Stimulated activated CD4-positive, alpha-beta T cell treated with anti-CD3 and anti-CD28 coated beads, Interleukin-12 subunit alpha, Interleukin-12 subunit beta, amount 100 ng/mL, for 24 hours (primary cell): ENCODE measurements at regions not wholly inside any gene's neighbourhood (a gene's known extent, or its start where the extent isn't known, plus 50 kb on each side); places are given as distances from the start of the nearest gene placed in this dataset.
"Not testable (repeated sequence)": the region's sequence is repeated elsewhere in the genome, so short reads cannot be mapped to it uniquely, and the experiment has no call there.

ENCODE experiments used
- DNase-seq, 2 experiments: peaks; one replicate each; pipeline ENCODE4 v3.0.0-alpha.2; 2020; ENCODE audit warnings: low read depth in 2 of 2

DNA sequence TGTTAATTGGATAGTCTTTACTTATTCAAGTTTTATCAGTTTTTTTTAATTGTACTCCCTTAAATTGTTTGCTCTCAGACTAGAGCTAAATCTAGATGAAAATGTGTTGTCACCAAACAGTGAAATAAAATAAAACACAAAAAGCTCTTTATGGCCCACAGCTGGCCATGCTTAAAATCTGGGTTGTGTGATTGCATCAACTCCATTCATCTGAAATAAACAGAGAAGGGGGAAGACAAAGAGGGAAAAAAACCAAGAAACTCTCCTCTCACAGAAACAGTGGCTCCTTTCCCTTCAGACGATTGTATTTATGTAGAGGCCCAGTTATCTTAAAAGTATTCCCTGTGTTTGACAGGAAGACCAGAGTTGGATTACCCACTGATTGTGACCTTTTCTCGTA is 422.4 kb downstream of the IRX1 start:
- no peak for DNase-seq

DNA sequence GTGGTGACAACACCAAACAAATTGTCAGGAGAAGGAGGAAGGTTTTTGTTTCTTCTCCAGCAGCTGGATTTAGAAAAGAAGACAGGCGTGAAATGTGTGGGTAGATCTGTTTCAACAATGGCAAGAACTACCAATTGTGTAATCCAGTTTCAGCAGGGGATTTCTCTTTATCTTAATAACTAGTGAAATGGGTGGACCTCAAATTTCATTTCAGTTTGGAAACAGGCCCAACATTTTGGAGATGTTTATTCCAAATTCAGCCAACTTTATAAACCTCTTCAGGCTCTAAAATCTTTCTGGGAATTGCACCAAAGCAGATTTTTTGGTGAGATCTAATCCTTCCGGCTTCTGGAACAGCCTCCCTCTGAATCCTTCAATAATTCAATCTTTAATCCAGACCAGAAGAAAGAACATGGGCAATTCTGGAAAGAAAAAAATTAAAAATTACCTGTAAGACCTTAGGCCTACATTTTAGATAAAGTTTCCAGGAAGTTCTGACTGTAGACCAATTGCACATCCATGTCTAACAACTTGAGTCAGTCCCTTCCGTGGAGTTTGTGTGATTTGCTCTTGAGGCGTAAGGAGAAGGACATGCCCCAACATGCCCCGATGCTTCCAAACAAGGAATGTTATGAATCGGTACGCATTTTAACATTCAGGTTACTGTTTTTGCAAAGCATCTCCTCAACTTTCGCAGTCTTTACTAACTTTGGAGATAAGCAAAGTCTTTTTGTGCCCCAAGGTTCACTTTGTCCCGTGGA is 423.6 kb downstream of the IRX1 start:
- DNase-seq: no peak

DNA sequence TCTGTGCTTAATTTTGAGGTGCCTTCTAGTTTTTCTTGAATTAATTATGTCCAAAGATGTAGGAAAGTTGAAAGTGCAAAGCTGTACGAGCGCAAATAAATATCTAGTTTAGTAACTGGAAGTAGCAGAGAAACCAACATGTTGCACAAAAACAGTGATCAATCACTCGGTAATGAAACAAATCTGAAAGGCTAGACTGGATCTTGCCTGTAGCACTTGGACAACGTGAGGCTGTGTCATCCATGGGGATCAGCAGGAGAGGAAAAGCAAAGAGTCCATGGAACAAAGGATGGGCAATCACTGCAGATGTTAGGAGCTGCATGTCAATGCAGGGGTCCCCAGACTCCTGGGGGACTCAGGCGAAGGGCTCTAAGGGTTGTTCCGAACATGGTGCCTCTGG is 424.2 kb downstream of the IRX1 start:
- no peak for DNase-seq

DNA sequence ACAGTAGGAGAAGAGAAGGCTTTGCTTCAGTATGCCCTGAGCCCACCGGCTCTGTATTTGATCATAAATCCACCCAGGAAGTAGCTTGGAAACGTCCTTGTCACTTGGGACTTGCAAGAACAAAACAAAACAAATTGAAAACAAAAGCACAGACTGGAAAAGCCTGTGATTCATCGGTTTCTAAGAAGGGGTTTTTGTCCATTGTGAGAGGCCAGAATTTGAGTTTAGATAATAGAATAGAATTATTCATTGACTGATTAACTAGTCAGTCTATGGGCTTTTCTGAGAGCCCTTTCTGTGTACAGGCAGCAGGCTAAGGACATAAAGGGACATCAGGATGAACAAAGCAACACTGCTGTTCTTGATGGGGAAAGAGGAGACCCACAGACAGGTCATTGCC is 424.8 kb downstream of the IRX1 start:
- no peak for DNase-seq

DNA sequence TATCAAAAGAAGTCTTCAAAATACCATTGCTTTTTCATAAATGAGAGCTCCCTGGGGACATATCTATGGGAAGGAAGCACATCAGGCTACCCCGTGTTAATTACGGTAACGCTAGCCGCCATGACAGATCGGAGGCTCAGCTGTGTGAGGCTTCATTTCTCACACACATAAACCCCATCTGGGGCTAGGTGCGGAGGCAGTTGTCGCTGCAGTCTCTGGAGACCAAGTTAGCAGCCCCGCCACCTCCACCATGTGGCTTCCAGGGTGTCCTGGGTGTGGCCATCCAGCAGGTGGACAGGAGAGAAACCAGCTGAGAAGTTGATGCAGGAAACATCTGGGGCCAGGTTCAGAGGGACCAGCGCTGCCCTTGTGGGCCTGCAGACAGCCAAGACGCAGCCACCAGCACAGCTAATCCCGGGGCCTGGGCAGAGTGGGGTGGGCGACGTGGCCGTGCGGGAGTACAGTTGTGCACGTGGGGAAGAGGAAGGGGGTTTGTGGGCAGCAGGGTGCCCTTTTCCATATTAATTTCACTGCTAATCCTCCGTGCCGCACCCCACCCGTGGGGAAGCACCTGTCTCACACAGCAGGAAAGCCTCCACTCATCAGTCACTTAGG is 426.5 kb downstream of the IRX1 start:
- DNase-seq: no peak

DNA sequence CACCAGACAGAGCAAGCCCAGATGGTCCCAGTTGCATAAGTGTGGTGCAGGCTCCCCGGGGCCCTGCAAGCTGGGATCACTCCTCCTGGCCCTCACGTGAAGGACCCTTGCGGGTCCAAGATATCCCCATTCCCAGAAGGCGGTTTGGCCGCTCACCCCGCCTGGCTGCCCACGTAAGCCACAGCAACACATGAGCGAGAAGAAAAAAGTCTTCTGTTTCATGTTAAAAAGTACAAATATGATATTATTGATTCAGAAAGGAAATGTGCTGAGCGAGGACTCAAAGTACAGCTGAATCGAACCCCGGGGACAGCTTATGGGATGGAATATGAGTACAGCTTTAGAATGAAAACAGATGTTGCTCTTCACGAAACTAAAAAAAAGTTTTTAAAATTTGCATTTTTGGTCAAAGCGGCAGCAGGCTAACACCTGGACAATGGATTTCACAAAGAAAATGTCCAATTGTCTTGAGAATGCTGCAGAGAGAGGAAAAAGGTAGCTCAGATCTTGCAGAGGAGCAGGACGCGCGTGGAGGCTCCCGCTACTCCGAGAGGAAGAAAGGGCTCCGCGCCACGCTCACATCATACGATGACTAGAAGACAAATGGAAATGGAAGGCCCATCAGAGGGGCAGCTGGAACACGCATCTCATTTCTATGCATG is 427.6 kb downstream of the IRX1 start:
- no peak for DNase-seq

DNA sequence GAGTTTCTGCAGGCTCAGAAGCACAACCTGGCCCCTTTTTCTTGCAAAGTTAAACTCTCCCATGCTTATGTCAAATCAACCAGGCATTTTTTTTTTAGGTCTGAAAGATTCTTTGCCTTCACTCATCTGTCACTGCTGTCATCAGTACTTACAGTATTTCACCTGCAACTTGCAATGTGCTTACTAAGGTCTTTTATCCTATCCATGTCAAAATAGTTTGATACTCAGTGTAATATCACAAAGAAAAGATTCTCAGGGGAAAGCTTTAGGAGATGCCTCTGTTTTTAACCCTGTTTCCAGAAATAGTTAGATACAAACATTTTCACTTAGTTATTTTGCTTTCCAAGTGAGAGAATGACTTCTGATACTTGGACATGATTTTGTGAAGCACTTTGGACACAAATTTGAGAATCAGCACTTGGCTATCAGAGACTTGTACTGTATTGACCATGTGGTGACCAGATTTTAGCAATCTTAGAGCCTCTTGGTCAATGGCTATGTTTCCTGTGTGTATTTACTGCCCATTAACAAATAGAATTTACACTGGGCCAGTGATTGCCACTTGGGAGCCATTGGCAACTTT is 428.2 kb downstream of the IRX1 start:
- no peak for DNase-seq

DNA sequence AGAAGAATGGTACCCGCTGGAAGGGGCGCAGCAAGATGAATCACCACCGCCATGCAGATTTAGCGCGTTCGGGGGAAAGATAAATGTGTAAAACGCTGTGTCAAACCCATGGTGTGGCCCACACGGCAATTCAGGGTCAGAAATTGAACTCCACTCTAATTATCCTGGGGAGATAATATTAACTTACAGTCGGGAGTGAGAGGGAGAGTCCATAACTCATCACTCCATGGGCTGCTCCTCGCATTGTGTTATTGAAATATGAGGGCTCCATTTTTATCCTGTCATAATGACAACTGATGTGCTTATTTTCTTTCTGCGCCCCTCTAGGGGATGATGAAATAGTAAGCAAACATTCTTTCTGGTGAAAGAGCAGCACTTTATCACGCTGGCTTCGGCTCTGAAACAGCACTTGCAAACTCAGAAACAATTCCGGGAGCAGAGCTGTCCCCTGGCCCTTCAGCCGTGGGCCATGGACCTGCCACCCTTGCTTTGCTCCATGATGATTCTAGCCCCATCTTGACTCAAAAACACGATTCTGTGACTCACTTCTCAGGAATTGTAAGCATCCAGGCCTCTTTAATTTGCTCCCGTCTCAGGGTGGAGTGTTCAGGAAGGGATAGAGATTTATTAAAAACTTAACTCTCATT is 431.6 kb downstream of the IRX1 start:
- DNase-seq: no peak

DNA sequence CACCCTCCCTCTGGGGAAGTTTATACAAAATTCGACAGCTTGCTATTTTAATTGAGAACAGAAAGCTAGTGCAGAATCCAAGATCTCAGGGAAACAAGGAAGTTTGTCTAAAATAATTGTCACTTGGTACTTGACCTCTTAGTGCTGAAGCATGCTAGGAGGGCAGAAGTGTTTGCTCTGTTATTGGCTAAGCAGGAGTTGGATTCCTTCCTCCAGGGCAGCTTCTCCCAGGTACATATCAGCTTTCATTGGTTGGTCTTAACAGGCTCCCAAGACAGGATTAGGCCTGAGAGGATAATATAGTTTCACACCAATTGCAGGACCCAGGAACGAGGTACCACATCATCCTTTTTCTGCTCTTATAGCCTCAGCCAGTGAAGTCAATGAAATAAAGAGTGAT is 432.8 kb downstream of the IRX1 start:
- no peak for DNase-seq

DNA sequence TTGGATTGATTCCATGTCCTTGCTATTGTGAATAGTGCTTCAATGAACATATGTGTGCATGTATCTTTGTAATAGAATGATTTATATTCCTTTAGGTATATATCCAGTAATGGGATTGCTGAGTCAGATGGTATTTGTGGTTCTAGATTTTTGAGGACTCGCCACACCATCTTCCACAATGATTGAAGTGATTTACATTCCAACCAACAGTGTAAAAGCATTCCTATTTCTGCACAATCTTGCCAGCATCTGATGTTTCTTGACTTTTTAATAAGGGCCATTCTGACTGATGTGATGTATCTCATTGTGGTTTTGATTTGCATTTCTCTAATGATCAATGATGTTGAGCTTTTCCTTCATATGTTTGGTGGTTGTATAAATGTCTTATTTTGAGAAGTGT is 437.9 kb downstream of the IRX1 start:
- not testable (repeated sequence) for DNase-seq

DNA sequence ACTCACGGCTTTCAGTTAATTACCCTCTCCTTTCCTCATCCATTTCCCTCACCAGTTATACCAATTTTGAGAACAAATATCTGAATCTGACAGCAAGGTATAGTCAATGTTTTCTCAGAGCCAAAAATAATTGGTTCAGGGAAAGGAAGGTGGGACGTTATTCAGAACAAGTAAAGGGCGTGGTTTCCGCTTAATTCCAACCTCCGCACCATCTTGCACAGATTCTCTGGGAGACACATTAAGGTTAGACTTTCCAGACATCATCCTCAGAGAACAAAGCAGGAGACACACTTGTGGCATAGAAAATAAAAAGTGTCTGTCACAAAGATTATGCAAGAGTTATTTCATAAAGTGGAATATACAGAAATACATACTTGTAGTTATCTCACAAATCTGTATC is 441.2 kb downstream of the IRX1 start:
- DNase-seq: no peak

DNA sequence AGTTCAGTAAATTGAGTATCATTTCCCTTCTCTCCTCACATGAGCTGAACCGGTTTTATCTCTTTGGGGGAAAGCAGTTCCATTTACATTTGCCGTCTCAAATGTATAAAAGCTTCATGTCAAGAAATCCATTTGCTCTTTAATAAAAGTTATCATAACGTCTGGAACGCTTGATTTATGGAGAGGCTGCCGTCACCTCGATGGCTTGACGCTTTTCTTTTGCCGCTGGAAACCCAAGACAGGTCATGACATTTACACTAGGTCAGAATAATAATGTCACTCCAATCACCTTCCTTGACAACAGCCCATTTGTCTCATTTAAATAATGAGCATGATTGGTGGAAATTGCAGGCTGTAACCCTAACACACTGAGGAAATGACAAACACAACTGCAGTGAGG is 443.4 kb downstream of the IRX1 start:
- no peak for DNase-seq

DNA sequence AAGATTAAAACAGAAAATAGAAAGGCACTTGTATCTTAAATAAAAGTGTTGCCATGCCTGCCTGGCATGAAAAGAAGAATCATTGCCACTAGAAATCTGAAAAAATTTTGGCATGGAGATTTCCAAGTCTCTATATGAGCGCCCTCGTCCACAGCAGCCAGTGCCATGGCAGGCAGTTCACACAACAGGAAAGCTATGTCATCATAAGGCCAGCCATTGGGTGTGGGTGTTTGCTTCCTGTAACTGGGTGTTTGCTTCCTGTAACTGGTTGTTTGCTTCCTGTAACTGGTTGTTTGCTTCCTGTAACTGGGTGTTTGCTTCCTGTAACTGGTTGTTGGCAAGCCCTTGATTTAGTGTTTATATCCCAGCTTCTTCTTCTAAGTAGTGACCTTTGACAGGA is 446.7 kb downstream of the IRX1 start:
- no peak for DNase-seq

DNA sequence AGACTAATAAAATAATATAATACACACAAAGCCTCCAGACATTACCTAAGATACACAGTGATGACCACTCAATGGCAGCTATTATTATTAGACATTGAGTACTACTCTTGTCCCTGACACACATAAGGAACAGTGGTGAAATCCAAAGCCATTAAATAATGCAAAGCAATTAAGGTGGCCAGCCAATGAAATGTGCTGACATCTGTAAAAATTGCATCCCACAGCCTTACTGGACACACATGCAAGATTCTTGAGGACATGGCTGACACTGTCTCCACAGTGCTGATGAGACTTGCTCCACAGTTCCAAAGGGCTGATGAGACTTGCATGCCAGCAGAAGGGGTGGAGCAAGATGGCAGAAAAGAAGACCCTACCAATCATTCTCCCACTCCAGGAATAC is 447.5 kb downstream of the IRX1 start:
- DNase-seq: no peak

DNA sequence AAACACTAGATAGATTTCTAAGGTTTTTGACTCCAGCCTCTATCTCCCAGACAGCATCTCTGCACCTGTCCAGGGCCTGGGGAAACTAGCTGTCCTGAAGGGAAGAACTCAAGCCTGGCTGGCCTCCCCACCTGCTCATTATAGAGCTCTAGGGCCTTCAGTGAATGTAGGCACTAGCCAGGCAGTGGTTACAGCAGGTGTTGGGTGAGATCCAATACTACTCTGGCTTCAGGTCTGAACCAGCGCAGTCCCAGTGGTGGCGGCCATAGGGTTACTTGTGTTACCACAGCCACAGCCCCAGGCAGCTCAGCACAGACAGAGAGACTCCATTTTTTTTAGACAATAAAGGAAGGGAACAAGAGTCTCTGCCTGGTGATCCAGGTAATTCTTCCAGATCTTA is 449.2 kb downstream of the IRX1 start:
- no peak for DNase-seq

DNA sequence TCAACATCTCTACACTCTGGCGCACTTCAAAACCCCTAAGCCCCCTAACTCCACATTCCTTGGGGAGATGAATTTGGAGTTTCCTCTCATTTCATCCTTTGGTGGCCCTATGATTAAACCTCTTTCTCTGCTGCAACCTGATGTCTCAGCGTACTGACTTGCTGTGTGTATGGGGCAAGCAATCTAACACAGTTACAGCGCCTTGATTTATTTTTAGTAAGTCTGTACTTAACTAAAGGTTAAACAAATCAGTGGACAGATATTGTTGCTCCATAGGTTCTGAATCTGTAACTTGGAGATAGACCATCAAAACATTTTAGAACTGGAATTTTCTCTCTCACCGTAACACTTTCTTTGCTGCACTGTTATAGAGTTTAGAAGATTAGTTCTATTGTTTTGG is 452.8 kb downstream of the IRX1 start:
- no peak for DNase-seq

DNA sequence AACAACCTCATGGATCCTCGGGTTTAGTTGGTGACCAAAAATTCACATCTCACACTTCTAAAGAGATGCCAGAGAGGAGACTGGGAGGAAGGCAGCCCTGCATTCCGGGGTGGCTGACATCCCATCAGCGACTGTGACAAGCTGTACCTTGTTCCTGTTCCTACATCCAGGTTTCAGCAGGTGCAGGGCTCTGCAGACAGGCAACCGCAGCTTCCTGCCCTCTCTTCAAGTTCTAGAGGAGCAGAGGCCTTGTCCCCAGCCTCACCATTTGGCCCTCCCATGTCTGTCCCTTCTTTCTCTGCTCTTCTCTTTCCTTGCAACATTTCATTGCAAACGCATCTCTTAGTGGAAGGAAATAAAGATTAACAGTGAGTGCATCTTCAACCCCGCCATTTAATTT is 454.6 kb downstream of the IRX1 start:
- DNase-seq: no peak

DNA sequence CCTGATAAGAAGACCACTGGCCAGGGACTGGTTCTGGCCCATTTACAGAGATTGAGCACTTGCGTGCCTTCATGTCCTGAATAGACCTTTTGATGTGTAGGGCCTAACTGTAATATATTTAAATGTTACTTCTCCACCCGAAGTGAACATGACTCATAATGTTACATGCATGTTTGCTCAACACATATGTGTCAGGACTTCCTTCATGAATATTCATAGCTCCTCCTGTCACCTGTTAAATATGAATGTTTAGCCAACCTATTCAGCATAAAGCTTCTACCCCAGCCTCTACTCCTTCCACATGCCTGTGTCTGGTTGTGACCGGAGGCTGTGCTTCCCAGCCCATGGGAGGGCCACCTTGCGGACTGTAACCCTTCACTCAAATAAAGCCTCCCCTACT is 457.5 kb downstream of the IRX1 start:
- DNase-seq: no peak

DNA sequence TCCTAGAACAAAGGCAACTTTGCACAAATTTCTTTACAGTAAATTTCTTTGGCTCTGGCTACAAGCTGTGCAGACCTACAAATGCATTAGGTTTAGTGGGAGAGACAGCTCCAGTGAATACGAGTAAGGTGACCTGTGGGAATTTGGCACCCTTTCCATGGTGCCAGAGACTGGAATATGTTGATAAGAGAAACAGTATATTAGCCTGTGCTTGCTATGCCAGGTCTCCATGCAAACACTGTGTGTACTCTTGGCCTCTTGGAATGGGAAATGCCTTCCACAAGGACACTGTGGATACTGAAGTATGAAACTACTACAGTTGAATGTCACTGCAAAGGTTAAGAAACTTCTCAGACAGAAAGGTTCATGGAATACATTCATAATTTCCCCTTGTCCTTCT is 458.5 kb downstream of the IRX1 start:
- DNase-seq: no peak

DNA sequence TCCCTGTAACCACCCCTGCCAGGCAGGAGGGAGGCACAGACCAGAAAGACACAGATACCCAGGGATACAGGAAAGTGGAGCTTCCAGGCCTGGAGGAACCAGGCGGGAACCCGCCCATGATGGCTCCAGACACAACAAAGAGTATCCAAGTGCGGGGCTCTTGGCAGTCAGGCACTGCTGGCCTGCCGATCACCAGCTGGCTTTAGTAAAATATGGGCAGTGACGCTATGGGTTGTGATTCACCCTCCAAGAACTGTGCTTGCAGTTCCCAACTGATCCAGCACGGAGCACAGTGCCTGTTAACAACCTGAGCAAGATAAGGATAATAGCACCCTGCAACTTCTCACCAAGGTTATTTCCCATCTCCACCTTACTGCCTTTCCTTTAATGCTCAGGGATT is 463.3 kb downstream of the IRX1 start:
- no peak for DNase-seq

DNA sequence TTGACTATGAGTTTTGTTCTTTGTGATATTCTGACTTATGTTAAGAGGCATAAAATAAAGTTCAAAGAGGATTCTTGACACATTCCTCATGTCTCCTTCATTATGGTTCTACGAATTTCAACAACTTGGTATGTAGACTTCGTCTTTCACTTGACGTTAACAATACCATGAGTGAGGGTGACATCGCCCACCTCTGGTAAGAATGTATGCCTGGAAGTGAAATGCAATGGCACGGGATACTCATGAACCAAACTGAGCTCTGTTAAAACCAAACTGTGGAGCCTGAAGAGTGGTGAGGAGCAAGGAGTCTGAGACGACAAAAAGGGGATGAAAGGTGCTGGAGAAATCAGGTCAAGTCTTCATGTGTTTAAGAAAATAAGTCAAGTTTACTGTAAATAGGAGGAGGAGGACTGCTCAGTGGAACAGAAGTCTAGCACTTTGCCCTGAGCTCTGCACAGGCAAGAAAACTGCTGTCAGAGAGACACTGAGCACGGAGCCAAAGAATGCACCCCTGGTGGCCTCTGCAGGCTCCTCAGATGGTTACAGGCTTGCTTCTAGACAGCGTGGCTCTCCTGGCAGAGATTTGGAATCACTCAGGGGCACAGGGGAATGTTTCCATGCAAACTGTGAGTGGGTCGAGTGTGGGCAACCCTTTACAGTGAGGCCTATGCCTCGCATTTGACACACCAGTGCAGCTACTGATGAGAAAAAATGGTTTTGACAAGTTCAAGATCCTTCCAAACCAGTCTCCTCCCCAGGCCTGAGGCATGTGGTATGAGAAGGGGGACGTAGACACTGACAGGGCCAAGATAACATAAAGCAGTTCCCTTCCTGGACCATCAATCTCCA is 470.1 kb downstream of the IRX1 start:
- DNase-seq: no peak

DNA sequence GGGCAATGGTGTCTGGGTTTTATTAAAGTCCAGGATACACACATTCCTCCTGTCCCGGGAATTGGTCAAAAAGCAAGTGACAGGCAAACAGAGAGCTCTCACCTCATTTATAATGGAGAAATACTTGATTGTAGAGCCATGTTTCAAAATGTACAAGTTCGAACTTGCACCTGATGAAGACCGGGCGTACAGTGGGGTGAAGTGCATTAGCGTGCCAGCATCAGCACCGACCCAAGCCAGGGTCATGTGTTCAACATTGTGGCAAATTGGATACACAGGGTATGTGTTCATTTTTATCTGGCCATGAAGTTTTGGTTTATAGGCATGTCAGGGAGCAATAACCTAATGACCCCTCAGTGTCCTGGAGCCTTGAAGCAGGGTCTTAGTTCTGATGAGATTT is 472.5 kb downstream of the IRX1 start:
- no peak for DNase-seq
